ENCODE measurements at regions not wholly inside any gene's neighbourhood (a gene's known extent, or its start where the extent isn't known, plus 50 kb on each side); places are given as distances from the start of the nearest gene placed in this dataset.

DNA sequence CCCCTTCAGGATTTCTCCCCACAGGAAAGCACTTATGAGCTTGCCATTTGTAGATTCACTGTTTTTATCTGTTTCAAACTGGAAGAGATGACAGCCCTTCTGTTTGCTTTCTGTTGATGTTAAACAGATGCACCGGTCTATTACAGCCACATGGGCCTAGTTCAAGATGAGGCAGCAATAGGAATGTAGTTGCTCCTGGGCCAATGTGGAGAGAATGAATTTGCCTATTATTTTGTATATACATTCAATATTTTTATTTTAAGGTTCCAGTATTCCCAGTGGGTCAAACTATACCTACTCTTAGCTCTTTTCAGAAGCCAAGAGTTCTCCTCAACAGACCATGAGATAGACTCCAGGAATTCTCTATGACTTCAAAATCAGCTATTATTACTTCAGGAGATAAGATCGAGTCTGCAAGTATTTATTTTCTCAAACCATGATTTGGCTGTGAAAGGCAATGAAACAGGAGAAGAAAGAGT lies 461.6 kb downstream of the RASEF start:
- Histone ChIP-seq H3K36me3 (ENCODE audit: insufficient read depth, low read length) (no peaks in the 10 kb centered on the region), H3K27ac (ENCODE audit: low read length) (no peak overlapping the region), H3K27me3 (ENCODE audit: insufficient read depth, low read depth, low read length) (no peaks in the 10 kb centered on the region), H3K4me3 (ENCODE audit: low read length) (no peak overlapping the region), H3K9ac (ENCODE audit: low read length) (no peak overlapping the region), H3K79me2 (replicated peaks; ENCODE audit: insufficient read depth, low read length) (no peaks in the 10 kb centered on the region), H3K4me2 (ENCODE audit: low read length) (no peak overlapping the region), H2AFZ (ENCODE audit: low read depth, low read length) (no peak overlapping the region), H3K9me3 (ENCODE audit: low read length) (no peaks in the 10 kb centered on the region), H3F3A (ENCODE audit: insufficient read depth, low read length, poor library complexity, severe bottlenecking) (no peaks in the 10 kb centered on the region), H4K20me1 (ENCODE audit: insufficient read depth) (no peaks in the 10 kb centered on the region), H3K9me2 (ENCODE audit: insufficient read depth, low read length) (no peaks in the 10 kb centered on the region)
- TF ChIP-seq RAD21 (conservative IDR thresholded peaks at IDR 0.05) = no peak
- no peak for TF ChIP-seq EP300 (conservative IDR thresholded peaks at IDR 0.05; ENCODE audit: poor library complexity, severe bottlenecking)
- no peak for TF ChIP-seq SMC3 (conservative IDR thresholded peaks at IDR 0.05; ENCODE audit: poor library complexity)
- no peak for TF ChIP-seq MXI1 (conservative IDR thresholded peaks at IDR 0.05; ENCODE audit: poor library complexity, severe bottlenecking)
- TF ChIP-seq TAF1 (IDR thresholded peaks at IDR 0.05; ENCODE audit: low read depth) = no peak
- TF ChIP-seq, protein P1, sequence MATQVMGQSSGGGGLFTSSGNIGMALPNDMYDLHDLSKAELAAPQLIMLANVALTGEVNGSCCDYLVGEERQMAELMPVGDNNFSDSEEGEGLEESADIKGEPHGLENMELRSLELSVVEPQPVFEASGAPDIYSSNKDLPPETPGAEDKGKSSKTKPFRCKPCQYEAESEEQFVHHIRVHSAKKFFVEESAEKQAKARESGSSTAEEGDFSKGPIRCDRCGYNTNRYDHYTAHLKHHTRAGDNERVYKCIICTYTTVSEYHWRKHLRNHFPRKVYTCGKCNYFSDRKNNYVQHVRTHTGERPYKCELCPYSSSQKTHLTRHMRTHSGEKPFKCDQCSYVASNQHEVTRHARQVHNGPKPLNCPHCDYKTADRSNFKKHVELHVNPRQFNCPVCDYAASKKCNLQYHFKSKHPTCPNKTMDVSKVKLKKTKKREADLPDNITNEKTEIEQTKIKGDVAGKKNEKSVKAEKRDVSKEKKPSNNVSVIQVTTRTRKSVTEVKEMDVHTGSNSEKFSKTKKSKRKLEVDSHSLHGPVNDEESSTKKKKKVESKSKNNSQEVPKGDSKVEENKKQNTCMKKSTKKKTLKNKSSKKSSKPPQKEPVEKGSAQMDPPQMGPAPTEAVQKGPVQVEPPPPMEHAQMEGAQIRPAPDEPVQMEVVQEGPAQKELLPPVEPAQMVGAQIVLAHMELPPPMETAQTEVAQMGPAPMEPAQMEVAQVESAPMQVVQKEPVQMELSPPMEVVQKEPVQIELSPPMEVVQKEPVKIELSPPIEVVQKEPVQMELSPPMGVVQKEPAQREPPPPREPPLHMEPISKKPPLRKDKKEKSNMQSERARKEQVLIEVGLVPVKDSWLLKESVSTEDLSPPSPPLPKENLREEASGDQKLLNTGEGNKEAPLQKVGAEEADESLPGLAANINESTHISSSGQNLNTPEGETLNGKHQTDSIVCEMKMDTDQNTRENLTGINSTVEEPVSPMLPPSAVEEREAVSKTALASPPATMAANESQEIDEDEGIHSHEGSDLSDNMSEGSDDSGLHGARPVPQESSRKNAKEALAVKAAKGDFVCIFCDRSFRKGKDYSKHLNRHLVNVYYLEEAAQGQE (IDR thresholded peaks at IDR 0.05; ENCODE audit: borderline replicate concordance) = no peak
- no peak for TF ChIP-seq EZH2 (IDR thresholded peaks at IDR 0.05; ENCODE audit: borderline replicate concordance, insufficient read depth, low read length, poor library complexity, severe bottlenecking)
- TF ChIP-seq, protein P2, sequence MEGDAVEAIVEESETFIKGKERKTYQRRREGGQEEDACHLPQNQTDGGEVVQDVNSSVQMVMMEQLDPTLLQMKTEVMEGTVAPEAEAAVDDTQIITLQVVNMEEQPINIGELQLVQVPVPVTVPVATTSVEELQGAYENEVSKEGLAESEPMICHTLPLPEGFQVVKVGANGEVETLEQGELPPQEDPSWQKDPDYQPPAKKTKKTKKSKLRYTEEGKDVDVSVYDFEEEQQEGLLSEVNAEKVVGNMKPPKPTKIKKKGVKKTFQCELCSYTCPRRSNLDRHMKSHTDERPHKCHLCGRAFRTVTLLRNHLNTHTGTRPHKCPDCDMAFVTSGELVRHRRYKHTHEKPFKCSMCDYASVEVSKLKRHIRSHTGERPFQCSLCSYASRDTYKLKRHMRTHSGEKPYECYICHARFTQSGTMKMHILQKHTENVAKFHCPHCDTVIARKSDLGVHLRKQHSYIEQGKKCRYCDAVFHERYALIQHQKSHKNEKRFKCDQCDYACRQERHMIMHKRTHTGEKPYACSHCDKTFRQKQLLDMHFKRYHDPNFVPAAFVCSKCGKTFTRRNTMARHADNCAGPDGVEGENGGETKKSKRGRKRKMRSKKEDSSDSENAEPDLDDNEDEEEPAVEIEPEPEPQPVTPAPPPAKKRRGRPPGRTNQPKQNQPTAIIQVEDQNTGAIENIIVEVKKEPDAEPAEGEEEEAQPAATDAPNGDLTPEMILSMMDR (IDR thresholded peaks at IDR 0.05; ENCODE audit: poor library complexity, severe bottlenecking) = no peak
- TF ChIP-seq POLR2AphosphoS5 (IDR thresholded peaks at IDR 0.05) = no peak

GRCh38 chr9:82604947-82605656 lies 457.8 kb downstream of the RASEF start:
- Histone ChIP-seq H3K4me2 (ENCODE audit: low read length) (no peak overlapping the region), H3K4me3 (ENCODE audit: low read length) (no peak overlapping the region), H4K20me1 (ENCODE audit: insufficient read depth) (no peaks in the 10 kb centered on the region), H3K36me3 (ENCODE audit: insufficient read depth, low read length) (no peaks in the 10 kb centered on the region), H3K9ac (ENCODE audit: low read length) (no peak overlapping the region), H3K79me2 (replicated peaks; ENCODE audit: insufficient read depth, low read length) (no peaks in the 10 kb centered on the region), H3K27ac (ENCODE audit: low read length) (no peak overlapping the region), H3K9me2 (ENCODE audit: insufficient read depth, low read length) (no peaks in the 10 kb centered on the region), H3F3A (ENCODE audit: insufficient read depth, low read length, poor library complexity, severe bottlenecking) (no peaks in the 10 kb centered on the region), H3K9me3 (ENCODE audit: low read length) (no peaks in the 10 kb centered on the region), H2AFZ (ENCODE audit: low read depth, low read length) (no peak overlapping the region), H3K27me3 (ENCODE audit: insufficient read depth, low read depth, low read length) (no peaks in the 10 kb centered on the region)
- no peak for TF ChIP-seq EP300 (conservative IDR thresholded peaks at IDR 0.05; ENCODE audit: poor library complexity, severe bottlenecking)
- no peak for TF ChIP-seq POLR2AphosphoS5 (IDR thresholded peaks at IDR 0.05)
